H1 (cell line): ENCODE measurements at regions not wholly inside any gene's neighbourhood (a gene's known extent, or its start where the extent isn't known, plus 50 kb on each side); places are given as distances from the start of the nearest gene placed in this dataset.

Source experiments
- CREB1 ChIP-seq: IDR thresholded peaks from 2 replicates; pipeline ENCODE4 v1.6.1; 2012; ENCODE audit warnings: inconsistent platforms
- HDAC2 ChIP-seq, 2 experiments: fragments of 300-600 bp in 1 of 2; sonication (generic) in 1 of 2; IDR thresholded peaks; 2 replicates each; pipeline ENCODE4 v1.6.1; 2011 to 2012; ENCODE audit warnings: low read depth in 2 of 2, low read length in 2 of 2, mild to moderate bottlenecking in 2 of 2, moderate library complexity in 2 of 2, borderline replicate concordance in 1 of 2, inconsistent platforms in 1 of 2
- HDAC6 ChIP-seq: IDR thresholded peaks from one replicate; pipeline ENCODE4 v1.7.1; 2012; ENCODE audit warnings: low read depth, mild to moderate bottlenecking, inconsistent platforms, low read length, moderate library complexity
- MAX ChIP-seq: IDR thresholded peaks from 2 replicates; pipeline ENCODE4 v1.6.1; 2012; ENCODE audit warnings: inconsistent platforms
- SIX5 ChIP-seq: IDR thresholded peaks from 2 replicates; pipeline ENCODE4 v1.6.1; 2011; ENCODE audit warnings: mild to moderate bottlenecking, low read depth, low read length
- TAF1 ChIP-seq: IDR thresholded peaks from 2 replicates; pipeline ENCODE4 v1.6.1; 2011; ENCODE audit warnings: mild to moderate bottlenecking, low read depth, low read length
- TBP ChIP-seq: IDR thresholded peaks from 2 replicates; pipeline ENCODE4 v1.6.1; 2011; ENCODE audit warnings: low read depth, low read length, improper control_type of control experiment
- TF ChIP-seq, protein P1 (sequence below): IDR thresholded peaks from 2 replicates; pipeline ENCODE4 v1.6.1; 2012; ENCODE audit warnings: inconsistent platforms

GRCh38 chr17:12549499-12550041, 116.1 kb upstream of the MYOCD start (continued):
- TF ChIP-seq HDAC6 (no peak), MAX (no peak), SIX5 (no peak), CREB1 (no peak), HDAC2 (IDR thresholded peaks at IDR 0.05; ENCODE audit: borderline replicate concordance in 1 of 2, low read depth in 2 of 2, low read length in 2 of 2) (no peak), TAF1 (no peak), TBP (no peak)
- TF ChIP-seq, protein P1, sequence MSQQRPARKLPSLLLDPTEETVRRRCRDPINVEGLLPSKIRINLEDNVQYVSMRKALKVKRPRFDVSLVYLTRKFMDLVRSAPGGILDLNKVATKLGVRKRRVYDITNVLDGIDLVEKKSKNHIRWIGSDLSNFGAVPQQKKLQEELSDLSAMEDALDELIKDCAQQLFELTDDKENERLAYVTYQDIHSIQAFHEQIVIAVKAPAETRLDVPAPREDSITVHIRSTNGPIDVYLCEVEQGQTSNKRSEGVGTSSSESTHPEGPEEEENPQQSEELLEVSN, result no peak
- TF ChIP-seq, all 59 proteins: peak for 0
